ENCODE measurements at regions not wholly inside any gene's neighbourhood (a gene's known extent, or its start where the extent isn't known, plus 50 kb on each side); places are given as distances from the start of the nearest gene placed in this dataset.

DNA sequence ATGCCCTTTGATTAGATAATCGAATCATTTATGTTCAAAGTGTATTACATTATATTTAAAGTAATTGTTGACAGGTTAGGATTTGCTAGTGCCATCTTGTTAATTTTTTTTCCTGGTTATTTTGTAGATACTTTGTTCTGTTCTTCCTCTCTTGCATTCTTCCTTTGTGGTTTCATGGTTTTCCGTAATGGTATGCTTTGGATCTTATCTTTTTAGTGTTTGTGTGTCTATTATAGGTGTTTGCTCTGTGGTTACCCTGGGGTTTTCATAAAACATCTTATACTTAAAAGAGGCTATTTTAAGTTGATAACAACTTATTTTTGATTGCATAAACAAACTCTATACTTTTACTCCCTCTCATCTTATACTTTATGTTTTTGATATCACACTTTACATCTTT lies 108.2 kb upstream of the SRD5A3 start:
- TF ChIP-seq, protein P1, sequence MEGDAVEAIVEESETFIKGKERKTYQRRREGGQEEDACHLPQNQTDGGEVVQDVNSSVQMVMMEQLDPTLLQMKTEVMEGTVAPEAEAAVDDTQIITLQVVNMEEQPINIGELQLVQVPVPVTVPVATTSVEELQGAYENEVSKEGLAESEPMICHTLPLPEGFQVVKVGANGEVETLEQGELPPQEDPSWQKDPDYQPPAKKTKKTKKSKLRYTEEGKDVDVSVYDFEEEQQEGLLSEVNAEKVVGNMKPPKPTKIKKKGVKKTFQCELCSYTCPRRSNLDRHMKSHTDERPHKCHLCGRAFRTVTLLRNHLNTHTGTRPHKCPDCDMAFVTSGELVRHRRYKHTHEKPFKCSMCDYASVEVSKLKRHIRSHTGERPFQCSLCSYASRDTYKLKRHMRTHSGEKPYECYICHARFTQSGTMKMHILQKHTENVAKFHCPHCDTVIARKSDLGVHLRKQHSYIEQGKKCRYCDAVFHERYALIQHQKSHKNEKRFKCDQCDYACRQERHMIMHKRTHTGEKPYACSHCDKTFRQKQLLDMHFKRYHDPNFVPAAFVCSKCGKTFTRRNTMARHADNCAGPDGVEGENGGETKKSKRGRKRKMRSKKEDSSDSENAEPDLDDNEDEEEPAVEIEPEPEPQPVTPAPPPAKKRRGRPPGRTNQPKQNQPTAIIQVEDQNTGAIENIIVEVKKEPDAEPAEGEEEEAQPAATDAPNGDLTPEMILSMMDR (IDR thresholded peaks at IDR 0.05) = no peak

DNA sequence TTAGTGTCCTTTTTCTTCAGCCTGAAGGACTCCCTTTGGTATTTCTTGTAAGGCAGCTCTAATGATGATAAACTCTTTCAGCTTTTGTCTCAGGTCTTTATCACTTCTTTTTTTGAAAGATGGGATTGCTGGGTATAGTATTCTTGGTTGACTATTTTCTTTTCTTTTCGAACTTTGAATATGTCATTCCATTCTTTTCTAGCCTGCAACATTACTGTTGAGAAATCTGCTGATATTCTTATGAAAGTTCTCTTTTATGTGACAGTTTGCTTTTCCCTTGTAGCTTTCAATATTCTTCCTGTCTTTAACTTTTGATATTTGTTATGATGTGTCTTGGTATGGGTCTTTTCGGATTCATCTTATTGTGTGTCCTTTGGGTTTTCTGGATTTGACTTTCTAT lies 107.6 kb upstream of the SRD5A3 start:
- H3K4me1 Mint-ChIP-seq (ENCODE audit: unreplicated experiment) = no peaks in the 10 kb centered on the region
- H3K4me3 Mint-ChIP-seq (ENCODE audit: unreplicated experiment) = no peak overlapping the region
- TF ChIP-seq, protein P1 (IDR thresholded peaks at IDR 0.05) = no peak
- peaks cover 39% of the 10 kb centered on the region for H3K27me3 Mint-ChIP-seq (ENCODE audit: unreplicated experiment)
- no peak overlapping the region for H3K27ac Mint-ChIP-seq (ENCODE audit: unreplicated experiment)
- H3K9me3 Mint-ChIP-seq (ENCODE audit: unreplicated experiment) = peaks cover 22% of the 10 kb centered on the region
- no peak for DNase-seq (ENCODE audit: extremely low spot score, unreplicated experiment)
- H3K36me3 Mint-ChIP-seq (ENCODE audit: unreplicated experiment) = no peaks in the 10 kb centered on the region

More for the DNA sequence above, 108.2 kb upstream of the SRD5A3 start:
- Mint-ChIP-seq H3K27ac (ENCODE audit: unreplicated experiment) (no peak overlapping the region), H3K4me3 (ENCODE audit: unreplicated experiment) (no peak overlapping the region), H3K4me1 (ENCODE audit: unreplicated experiment) (no peaks in the 10 kb centered on the region), H3K9me3 (ENCODE audit: unreplicated experiment) (peaks cover 23% of the 10 kb centered on the region), H3K36me3 (ENCODE audit: unreplicated experiment) (no peaks in the 10 kb centered on the region), H3K27me3 (ENCODE audit: unreplicated experiment) (peaks cover 39% of the 10 kb centered on the region)
- no peak for DNase-seq (ENCODE audit: extremely low spot score, unreplicated experiment)

DNA sequence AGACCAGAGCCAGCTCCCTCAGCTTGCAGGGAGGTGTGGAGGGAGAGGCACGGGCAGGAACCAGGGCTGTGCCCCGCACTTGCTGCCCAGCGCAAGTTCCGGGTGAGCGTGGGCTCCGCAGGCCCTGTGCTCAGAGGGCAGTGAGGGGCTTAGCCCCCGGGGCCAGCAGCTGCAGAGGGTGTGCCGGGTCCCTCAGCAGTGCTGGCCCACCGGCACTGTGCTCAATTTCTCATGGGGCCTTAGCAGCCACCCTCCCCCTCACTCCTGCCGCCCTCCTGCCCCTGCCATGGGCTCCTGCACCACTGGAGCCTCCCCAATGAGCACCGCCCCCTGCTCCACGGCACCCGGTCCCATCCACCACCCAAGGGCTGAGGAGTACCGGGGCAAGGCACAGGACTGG lies 104.6 kb upstream of the SRD5A3 start:
- no peak overlapping the region for H3K4me3 Mint-ChIP-seq (ENCODE audit: unreplicated experiment)
- H3K4me1 Mint-ChIP-seq (ENCODE audit: unreplicated experiment) = no peaks in the 10 kb centered on the region
- H3K27ac Mint-ChIP-seq (ENCODE audit: unreplicated experiment) = no peak overlapping the region
- H3K9me3 Mint-ChIP-seq (ENCODE audit: unreplicated experiment) = peaks cover 17% of the 10 kb centered on the region
- peaks cover 19% of the 10 kb centered on the region for H3K27me3 Mint-ChIP-seq (ENCODE audit: unreplicated experiment)
- no peaks in the 10 kb centered on the region for H3K36me3 Mint-ChIP-seq (ENCODE audit: unreplicated experiment)
- TF ChIP-seq, protein P1 (IDR thresholded peaks at IDR 0.05) = no peak
- no peak for DNase-seq (ENCODE audit: extremely low spot score, unreplicated experiment)

DNA sequence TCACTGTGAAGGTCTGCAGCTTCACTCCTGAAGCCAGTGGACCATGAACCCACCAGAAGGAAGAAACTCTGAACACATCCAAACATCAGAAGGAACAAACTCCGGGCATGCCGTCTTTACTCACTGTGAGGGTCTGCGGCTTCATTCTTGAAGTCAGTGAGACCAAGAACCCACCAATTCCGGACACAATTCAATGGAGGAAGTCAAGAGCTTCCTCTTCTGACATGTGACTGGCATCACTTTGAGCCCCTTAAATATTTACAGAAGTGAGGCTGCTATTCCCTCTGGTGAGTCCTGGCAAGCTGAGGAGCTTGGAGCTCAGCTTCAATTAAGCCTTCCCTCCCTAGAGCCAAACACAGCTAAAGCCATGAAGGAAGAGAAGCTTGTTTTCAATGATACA lies 103.5 kb upstream of the SRD5A3 start:
- H3K27ac Mint-ChIP-seq (ENCODE audit: unreplicated experiment) = no peak overlapping the region
- TF ChIP-seq, protein P1 (IDR thresholded peaks at IDR 0.05) = no peak
- H3K4me3 Mint-ChIP-seq (ENCODE audit: unreplicated experiment) = no peak overlapping the region
- no peaks in the 10 kb centered on the region for H3K36me3 Mint-ChIP-seq (ENCODE audit: unreplicated experiment)
- peaks cover 15% of the 10 kb centered on the region for H3K9me3 Mint-ChIP-seq (ENCODE audit: unreplicated experiment)
- H3K4me1 Mint-ChIP-seq (ENCODE audit: unreplicated experiment) = no peaks in the 10 kb centered on the region
- H3K27me3 Mint-ChIP-seq (ENCODE audit: unreplicated experiment) = peaks cover 11% of the 10 kb centered on the region
- DNase-seq (ENCODE audit: extremely low spot score, unreplicated experiment) = no peak

DNA sequence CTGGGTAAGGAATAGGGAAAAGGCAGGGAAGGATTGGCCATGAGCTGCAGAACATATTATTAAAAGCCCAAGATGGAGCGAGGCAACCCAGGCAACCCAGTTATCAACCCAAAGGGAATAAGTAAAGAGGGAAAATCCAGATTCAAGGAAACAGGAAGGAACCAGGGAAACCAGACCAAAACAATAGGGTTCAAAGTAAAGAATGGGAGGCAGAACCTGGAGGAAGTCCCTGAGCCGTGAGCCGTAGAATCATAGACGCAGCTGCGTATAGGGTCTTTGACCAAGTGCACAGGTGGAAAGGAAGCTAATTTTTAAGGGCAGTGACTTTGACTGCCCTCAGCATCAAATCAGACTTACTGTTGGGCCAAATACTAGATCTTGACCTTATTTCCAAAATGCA lies 98.5 kb upstream of the SRD5A3 start:
- H3K36me3 Mint-ChIP-seq (ENCODE audit: unreplicated experiment) = no peaks in the 10 kb centered on the region
- no peaks in the 10 kb centered on the region for H3K4me1 Mint-ChIP-seq (ENCODE audit: unreplicated experiment)
- H3K27ac Mint-ChIP-seq (ENCODE audit: unreplicated experiment) = no peak overlapping the region
- H3K4me3 Mint-ChIP-seq (ENCODE audit: unreplicated experiment) = no peak overlapping the region
- no peak for DNase-seq (ENCODE audit: extremely low spot score, unreplicated experiment)
- TF ChIP-seq, protein P1 (IDR thresholded peaks at IDR 0.05) = no peak
- no peaks in the 10 kb centered on the region for H3K9me3 Mint-ChIP-seq (ENCODE audit: unreplicated experiment)
- H3K27me3 Mint-ChIP-seq (ENCODE audit: unreplicated experiment) = no peaks in the 10 kb centered on the region
